GM19438 (cell line): ENCODE measurements at regions not wholly inside any gene's neighbourhood (a gene's known extent, or its start where the extent isn't known, plus 50 kb on each side); places are given as distances from the start of the nearest gene placed in this dataset.
A peak's percentile ranks its signal among the peaks of the same experiment; 100 is the strongest.

Source experiments
- ATAC-seq: cut with Tn5 transposase; IDR thresholded peaks from one replicate; pipeline ENCODE4 v1.9.1; 2021; ENCODE audit warnings: low read depth; ENCODE audit not compliant: unreplicated experiment

DNA sequence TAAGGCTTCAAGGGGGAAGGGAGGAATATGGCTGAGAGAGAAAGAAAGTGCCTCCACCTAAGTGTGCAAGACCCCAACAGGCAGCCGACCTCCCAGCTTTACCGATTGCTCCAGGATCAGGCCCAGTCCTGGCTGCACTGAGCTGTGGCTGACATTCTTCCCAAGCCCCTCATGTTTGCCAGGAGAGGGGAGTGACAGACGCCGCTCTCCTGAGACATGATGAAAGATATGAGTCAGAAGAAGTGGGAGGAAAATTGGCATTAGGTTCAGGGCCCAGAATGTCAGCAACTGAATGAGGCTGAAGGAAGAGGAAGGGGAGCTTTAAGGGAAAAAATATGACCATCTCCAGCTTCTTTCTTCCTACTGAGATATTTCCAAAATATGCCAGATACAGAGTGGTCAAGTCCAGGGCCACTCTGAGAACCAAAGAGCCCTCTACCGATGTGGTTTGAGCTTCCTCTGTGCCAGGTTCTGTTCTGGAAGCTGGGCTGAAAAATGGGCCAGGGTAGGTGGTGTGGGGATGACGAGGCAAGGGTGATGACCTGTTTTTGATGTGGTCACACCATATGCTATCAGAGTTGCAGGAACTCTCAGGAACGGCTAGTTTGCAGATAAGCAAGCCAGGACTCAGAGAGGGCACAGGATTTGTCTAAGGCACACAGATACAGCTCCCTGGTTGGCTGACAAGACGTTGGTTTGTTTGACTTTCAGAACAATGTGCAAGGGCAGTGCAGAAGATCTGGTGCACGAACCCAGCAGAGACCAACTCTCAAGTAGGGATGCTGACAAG lies 176.7 kb downstream of the SOX9 start:
- no peak for ATAC-seq

GRCh38 chr17:72299100-72299499 lies 178.3 kb downstream of the SOX9 start:
- no peak for ATAC-seq

GRCh38 chr17:72299592-72299991 lies 178.8 kb downstream of the SOX9 start:
- ATAC-seq: no peak

GRCh38 chr17:72301887-72302286 lies 181.1 kb downstream of the SOX9 start:
- ATAC-seq: no peak

DNA sequence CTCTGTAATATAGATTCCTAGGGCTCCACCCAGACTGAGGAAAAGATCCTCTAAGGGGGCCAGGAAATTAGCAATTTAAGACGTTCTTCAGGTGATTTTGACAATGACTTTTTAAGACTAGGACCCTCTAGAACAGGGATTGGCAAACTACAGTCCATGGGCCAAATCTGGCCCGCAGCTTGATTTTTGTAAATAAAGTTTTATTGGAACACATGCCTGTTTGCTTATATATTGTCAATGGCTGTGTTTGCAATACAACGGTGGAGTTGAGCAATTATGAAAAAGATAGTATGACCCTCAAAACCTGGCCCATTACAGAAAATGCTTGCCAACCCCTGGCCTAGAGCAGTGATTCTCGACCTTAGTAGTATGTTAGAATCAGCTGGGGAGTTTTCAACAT lies 181.9 kb downstream of the SOX9 start:
- ATAC-seq: no peak

DNA sequence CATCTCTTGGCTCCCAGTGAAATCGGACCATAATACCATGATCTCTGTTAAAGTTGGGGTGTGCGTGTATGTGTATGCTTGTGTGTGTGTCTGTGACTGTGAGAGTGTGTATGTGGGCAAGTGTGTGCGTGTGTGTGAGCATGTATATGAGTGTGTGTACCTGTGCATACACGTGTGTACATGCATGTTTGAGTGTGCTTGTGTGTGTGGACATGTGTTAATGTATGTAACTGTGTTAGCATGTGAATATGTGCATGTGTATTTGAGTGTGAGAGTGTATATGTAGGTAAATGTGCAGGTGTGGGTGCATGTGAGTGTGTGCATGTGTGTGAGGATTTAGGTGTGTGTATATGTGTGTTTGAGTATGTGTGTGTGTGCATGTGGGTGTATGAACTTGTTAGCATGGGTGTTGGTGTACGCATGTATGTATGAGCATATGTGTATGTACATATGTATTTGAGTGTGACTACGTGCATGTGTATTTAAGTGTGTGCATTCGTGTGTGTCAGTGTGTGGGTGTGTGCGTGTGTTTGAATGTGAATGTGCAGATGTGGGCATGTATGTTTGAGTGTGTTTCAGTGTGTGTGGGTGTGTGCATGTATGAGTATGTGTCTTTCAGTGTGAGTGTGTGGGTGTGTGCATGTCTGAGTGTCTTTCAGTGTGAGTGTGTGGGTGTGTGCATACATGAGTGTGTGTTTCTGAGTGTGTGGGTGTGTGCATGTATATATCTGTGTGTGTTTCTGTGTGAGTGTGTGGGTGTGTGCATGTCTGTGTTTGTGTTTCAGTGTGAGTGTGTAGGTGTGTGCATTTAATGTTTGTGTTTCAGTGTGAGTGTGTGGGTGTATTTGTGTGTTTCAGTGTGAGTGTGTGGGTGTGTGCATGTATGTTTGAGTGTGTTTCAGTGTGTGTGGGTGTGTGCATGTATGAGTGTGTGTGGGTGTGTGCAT lies 183.2 kb downstream of the SOX9 start:
- ATAC-seq: no peak

DNA sequence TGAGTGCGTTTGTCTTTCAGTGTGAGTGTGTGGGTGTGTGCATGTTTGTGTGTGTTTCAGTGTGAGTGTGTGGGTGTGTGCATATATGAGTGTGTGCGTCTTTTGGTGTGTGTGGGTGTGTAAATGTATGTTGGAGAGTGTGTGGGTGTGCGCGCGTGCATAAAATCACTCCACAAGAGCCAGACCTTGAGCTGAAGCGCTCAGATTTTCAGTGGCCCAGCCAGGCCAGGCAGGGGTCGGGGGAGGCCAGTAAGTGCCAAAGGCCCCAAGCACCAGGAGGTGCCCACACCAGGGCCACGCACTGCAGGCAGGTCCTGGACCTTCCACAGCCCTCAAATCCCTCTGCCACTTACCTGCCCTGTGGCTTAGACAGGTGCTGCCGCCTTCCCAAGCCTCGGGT lies 184.0 kb downstream of the SOX9 start:
- no peak for ATAC-seq

DNA sequence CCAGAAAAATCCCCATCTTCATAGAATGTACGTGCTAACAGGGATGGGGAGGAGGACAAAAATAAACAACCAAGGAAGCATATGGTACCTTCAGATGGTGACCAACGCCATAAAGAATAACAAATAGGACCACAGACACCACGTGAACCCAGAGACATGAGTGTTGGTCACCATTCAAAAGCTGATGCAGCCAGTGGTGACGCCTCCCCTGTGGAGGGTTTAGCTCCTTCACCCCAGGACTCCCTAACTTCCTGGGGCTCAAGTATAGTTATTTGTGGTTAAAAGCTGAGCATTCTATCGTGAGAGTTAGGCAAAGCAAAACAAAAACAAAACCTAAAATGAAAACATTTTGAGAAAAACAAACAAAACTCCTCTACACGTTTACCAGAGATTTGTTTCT lies 184.7 kb downstream of the SOX9 start:
- no peak for ATAC-seq

DNA sequence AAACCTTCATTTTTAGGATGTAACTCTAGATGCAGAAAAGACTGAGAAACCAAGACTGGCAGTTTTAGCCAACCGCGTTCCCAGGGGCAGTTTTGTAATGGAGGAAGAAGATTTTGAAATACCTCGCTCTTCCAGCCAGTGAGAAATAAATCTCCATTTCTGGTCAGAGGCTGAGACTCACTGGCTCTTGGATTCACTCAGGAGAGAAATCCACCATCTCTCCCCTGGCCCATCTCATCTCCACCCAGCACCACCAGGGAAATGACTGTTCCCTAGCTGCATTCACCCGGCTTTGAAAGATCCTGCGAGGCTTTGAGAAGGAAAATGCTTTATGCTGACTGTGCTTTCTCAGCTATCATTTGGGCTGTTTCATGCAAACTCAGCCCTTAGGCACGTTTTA lies 185.2 kb downstream of the SOX9 start:
- no peak for ATAC-seq

- no peak for ATAC-seq
Measured at GRCh38 chr17:72307836-72308235, 187.0 kb downstream of the SOX9 start.

DNA sequence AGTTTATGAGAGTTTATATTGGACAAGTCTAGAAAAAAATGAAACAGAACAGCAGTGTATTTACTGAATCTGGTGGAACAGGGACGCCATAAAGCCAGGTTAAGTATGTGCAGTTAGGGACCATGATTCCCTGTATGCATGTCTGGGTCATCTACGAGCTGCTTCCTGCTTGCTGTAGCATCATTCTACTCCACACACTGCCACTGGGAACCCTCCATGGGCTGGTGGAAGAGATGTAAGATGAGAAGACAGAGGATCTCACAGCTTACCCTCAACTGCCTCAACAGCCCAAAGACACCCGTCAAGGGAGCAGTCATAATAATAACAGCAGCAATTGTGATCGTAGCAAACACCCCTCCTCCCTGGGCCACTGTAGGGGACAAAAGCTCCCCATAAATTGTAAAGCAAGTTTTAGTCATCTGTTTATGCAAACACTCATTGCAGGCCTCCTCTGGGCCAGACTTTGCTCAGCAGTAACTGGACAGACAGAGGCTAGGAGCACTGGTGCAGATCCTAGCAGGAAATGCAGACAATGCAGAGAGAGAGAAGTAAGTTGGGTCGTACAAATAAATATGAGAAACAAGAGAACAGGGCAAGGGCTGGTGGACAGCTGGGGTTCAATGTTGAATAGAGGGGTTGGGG lies 188.0 kb downstream of the SOX9 start:
- no peak for ATAC-seq

DNA sequence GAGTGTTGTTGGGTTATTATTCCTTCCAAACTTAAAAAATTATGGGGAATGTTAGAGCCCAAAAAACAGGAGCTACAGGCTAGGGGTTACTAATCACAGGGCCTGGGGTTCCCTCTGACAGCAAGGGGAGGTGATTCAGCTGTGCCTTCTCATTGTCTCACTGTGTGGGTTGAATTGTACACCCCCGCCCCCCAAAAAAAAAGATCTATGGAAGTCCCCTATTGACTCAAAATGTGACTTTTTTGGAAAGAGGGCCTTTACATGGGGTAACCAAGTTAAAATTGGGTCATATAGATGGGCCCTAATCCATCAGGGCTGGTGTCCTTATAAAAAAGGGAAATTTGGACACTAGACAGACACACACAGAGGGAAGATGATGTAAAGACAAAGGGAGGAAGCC lies 190.2 kb downstream of the SOX9 start:
- ATAC-seq: no peak

- no peak for ATAC-seq
Measured at GRCh38 chr17:72315122-72315913, 194.5 kb downstream of the SOX9 start.

DNA sequence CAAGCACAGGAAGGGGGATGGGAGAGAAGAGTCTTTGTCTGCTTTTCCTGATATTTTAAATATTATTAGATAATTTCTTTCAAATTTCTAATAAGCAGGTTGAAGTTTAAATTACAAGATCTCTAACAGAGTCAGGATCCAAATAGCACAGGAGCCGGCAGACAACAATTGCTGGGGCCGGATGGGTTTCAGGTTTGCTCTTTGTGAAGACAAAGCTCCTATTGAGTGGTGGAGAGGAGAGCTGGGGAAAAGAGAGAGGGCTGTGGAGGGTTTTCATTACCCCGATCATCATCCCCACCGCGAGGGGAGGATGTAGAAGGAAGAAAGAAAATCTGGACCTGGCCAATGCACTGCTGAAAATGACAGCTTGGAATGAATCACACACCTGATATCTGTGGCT lies 197.3 kb downstream of the SOX9 start:
- peak; percentile 8 for ATAC-seq

GRCh38 chr17:72321896-72322295 lies 201.1 kb downstream of the SOX9 start:
- no peak for ATAC-seq

- no peak for ATAC-seq
Measured at GRCh38 chr17:72332367-72332766, 211.5 kb downstream of the SOX9 start.

- no peak for ATAC-seq
Measured at GRCh38 chr17:72333570-72333969, 212.8 kb downstream of the SOX9 start.

DNA sequence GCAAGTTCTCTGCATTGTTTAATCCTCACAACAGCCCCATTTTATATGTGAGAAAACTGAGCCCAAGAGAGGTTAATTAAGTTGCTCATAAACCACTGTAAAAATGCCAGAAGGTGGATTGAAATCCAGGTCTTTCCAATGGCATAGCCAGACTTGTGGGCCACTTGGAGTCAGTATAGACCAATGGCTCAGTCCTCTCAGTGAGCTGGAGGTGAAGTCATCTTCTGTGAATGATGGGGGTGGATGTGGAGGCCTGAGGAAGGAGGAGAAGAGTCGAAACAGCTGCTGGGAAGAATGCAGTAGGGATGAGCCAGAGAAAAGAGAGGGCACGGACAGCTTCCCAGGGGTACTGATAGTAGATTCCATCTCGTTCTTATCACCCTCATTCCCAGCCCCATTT lies 213.4 kb downstream of the SOX9 start:
- ATAC-seq: no peak

DNA sequence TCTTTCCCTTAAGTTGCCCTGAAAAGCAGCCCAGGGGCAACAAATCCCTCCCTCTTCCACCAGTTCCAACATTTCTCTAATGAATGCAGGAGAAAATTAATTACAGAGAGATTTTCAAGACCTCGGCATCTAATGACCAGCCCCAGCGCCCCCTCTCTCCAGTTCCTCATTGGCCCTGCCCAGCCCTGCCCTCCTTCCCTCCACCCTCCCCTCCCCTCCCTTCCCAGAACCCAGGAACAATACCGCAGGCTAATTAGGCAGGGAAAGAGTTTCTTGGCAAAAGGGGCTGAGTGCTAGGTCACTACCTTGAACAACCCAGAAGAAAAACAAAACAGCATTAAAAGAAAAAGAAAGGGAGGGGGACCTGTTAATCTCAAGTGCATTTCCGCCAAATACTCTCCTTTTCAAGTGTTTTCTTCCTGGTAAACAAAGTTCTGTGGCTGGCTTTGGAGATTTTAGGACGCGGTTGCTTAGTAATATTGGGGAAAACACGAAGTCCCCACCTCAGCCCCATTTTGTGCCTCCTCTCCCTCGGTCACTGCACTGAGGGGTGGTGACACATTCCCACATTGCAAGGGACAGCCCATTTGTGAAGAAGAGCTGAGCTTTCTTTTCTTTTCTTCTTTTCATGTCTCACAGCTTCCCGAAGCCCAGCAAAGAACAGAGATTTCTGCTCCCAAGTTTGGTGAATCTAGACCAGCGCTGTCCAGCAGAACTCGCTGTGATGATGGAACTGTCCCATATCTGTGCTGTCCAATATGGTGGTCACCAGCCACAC lies 215.4 kb downstream of the SOX9 start:
- ATAC-seq: no peak

- no peak for ATAC-seq
Measured at GRCh38 chr17:72336804-72337070, 215.9 kb downstream of the SOX9 start.
